A673 (cell line): ENCODE measurements at regions not wholly inside any gene's neighbourhood (a gene's known extent, or its start where the extent isn't known, plus 50 kb on each side); places are given as distances from the start of the nearest gene placed in this dataset.

Experiments
- BruUV-seq: library from RNA; stranded (reverse); fragments of 400-500 nt; replicated peaks from 2 replicates; lab custom pipeline; 2021; lab: Mats Ljungman, UMichigan
- CTCF ChIA-PET: fragments of 300-600 bp; sonication (Branson Sonifier 250); formaldehyde crosslinking; loops from one replicate; lab custom pipeline; 2022; ENCODE audit warnings: antibody characterized with exemption; lab: Charles Lee
- POLR2A ChIA-PET: fragments of 300-600 bp; sonication (Branson Sonifier 250); formaldehyde crosslinking; loops from one replicate; lab custom pipeline; 2022; ENCODE audit warnings: antibody characterized with exemption; ENCODE audit not compliant: low non-redundant PET; lab: Charles Lee
- DNase-seq: peaks from one replicate; pipeline ENCODE4 v3.0.0-alpha.2; 2015; ENCODE audit warnings: low spot score
- H3K27ac ChIP-seq: fragments of 200-600 bp; sonication (generic); 2 replicates; pipeline ENCODE4 v1.5.1; 2016; ENCODE audit warnings: mixed run types, low read depth, mild to moderate bottlenecking, mixed read lengths, antibody characterized with exemption, low read length; ENCODE audit not compliant: poor library complexity, severe bottlenecking
- H3K27me3 ChIP-seq: fragments of 200-600 bp; sonication (generic); replicated peaks from 2 replicates; pipeline ENCODE4 v1.6.1; 2017; ENCODE audit warnings: mixed run types, low read depth, mild to moderate bottlenecking, mixed read lengths, antibody characterized with exemption, low read length; ENCODE audit not compliant: insufficient read depth, poor library complexity
- H3K36me3 ChIP-seq: fragments of 200-600 bp; sonication (generic); 2 replicates; pipeline ENCODE4 v1.6.1; 2016; ENCODE audit warnings: mixed run types, mild to moderate bottlenecking, mixed read lengths, antibody characterized with exemption, low read length; ENCODE audit not compliant: insufficient read depth, poor library complexity, severe bottlenecking
- H3K4me1 ChIP-seq: fragments of 200-600 bp; sonication (generic); 2 replicates; pipeline ENCODE4 v1.6.1; 2017; ENCODE audit warnings: mixed run types, mild to moderate bottlenecking, mixed read lengths, antibody characterized with exemption, low read length; ENCODE audit not compliant: insufficient read depth, poor library complexity, severe bottlenecking
- H3K4me3 ChIP-seq: fragments of 200-600 bp; sonication (generic); 2 replicates; pipeline ENCODE4 v1.5.1; 2016; ENCODE audit warnings: low read depth, mixed run types, mild to moderate bottlenecking, mixed read lengths, low read length; ENCODE audit not compliant: poor library complexity, severe bottlenecking
- H3K9me3 ChIP-seq: fragments of 200-600 bp; sonication (generic); 2 replicates; pipeline ENCODE4 v1.6.1; 2016; ENCODE audit warnings: mixed run types, low read depth, mild to moderate bottlenecking, mixed read lengths, antibody characterized with exemption, low read length; ENCODE audit not compliant: poor library complexity, severe bottlenecking
- CTCF ChIP-seq: fragments of 300-800, 200-600 bp; sonication (generic); conservative IDR thresholded peaks from 2 replicates; pipeline ENCODE4 v1.5.1; 2017; ENCODE audit warnings: low read depth, mild to moderate bottlenecking, antibody characterized with exemption, low read length, moderate library complexity, mixed read lengths
- EZH2 ChIP-seq: fragments of 200-600 bp; sonication (generic); IDR thresholded peaks from 2 replicates; pipeline ENCODE4 v1.6.1; 2017; ENCODE audit warnings: borderline replicate concordance, low read depth, mild to moderate bottlenecking, mixed read lengths, antibody characterized with exemption, low read length; ENCODE audit not compliant: poor library complexity, severe bottlenecking
- intact Hi-C: fragments of 100-400 bp; cut with micrococcal nuclease; formaldehyde crosslinking; loops from one replicate; pipeline ENCODE4 v1.10.0; 2022; ENCODE audit not compliant: unreplicated experiment

DNA sequence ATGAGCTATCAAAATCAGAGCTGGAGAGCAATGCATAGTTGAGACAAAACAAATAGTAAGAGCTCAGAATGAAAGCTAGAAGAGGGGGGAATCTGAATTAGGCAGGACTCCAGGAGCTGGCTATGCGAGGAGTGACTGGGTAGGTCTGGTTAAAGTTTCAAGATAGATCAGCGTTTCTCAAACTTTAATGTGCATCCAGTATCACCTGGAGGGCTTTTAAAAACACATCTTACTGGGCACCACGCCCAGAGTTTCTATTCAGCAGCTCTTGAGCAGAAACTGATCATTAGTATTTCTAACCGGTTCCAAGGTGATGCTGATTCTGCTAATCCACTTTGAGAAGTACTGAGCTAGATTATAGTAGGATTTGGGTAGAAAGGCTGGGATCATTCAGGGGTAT is 96.2 kb upstream of the ACP3 start:
- no TSS peak for BruUV-seq
- Histone ChIP-seq H3K27ac (no peak overlapping the region), H3K4me3 (no peak overlapping the region), H3K27me3 (no peaks in the 10 kb centered on the region), H3K36me3 (no peaks in the 10 kb centered on the region), H3K4me1 (peaks cover 5% of the 10 kb centered on the region), H3K9me3 (no peaks in the 10 kb centered on the region)
- DNase-seq = no peak
- TF ChIP-seq CTCF (no peak), EZH2 (no peak)
- ChIA-PET POLR2A (no interaction called here), CTCF (no interaction called here)
- intact Hi-C loops = no loop called here

DNA sequence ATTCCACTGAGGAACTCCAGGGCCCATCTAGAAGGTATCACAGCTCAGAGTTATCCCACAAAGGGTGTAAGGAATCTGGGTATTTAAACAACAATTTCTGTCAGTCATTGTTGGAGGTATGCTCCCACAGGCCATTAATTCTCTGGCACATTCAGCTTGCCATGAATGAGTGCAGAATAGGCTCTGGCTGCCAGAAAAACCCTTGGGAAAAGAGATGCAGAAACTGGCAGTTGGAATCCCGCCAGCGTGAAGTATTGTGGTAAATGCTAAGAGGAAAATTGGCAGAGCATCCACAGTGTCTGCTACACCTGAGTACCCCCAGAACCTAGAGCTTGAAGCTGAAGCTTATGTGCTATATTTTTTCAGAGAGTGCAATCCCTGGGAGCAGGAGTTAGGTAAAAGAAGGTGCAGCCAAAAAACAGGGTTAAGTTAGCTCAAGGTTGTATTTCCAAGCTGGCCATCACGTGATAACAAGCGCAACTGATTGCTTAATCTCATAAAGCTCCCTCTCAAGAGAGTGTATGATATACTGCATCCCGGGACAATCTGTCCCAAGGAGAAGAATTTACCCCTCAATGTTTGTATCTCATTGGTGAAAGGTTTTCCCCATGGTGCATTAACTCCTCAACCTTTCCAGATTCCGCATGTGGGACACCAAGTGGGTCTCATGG is 94.2 kb upstream of the ACP3 start:
- peaks cover 5% of the 10 kb centered on the region for H3K4me1 ChIP-seq
- H3K27ac ChIP-seq = no peak overlapping the region
- POLR2A ChIA-PET = no interaction called here
- intact Hi-C loops = no loop called here
- no peak overlapping the region for H3K4me3 ChIP-seq
- no TSS peak for BruUV-seq
- peak; percentile 72 for DNase-seq
- H3K36me3 ChIP-seq = no peaks in the 10 kb centered on the region
- no peaks in the 10 kb centered on the region for H3K9me3 ChIP-seq
- no peaks in the 10 kb centered on the region for H3K27me3 ChIP-seq
- TF ChIP-seq CTCF = no peak
- no peak for TF ChIP-seq EZH2
- CTCF ChIA-PET = interaction anchor here (0.7 kb wide), 1 partner anchor 950 kb away, joined by 6 read pairs; no protein-coding TSS in a partner anchor

DNA sequence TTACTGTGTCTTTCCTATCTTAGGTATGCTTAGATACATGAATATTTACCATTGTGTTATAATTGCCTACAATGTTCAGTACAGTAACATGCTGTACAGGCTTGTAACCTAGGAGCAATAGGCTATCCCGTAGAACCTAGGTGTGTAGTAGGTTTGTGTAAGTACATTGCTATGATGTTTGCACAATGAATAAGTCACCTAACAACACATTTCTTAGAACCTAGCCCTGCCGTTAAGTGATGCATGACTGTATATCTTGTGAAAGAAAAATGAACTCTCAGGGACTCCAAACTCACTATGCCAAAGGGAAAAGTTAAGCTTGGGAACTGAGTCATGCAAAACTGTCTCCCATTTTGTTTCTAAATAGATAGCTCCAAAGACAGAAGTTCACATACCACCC is 91.5 kb upstream of the ACP3 start:
- DNase-seq = no peak
- CTCF ChIA-PET = no interaction called here

More for the DNA sequence above, 91.5 kb upstream of the ACP3 start:
- no peak for TF ChIP-seq EZH2
- TF ChIP-seq CTCF = no peak
- H3K27me3 ChIP-seq = no peaks in the 10 kb centered on the region
- POLR2A ChIA-PET = no interaction called here
- H3K4me3 ChIP-seq = no peak overlapping the region
- intact Hi-C loops = no loop called here
- peaks cover 5% of the 10 kb centered on the region for H3K4me1 ChIP-seq
- H3K9me3 ChIP-seq = no peaks in the 10 kb centered on the region
- BruUV-seq = no TSS peak
- H3K27ac ChIP-seq = no peak overlapping the region
- no peaks in the 10 kb centered on the region for H3K36me3 ChIP-seq
